ENCODE measurements at regions not wholly inside any gene's neighbourhood (a gene's known extent, or its start where the extent isn't known, plus 50 kb on each side); places are given as distances from the start of the nearest gene placed in this dataset.

GRCh38 chr4:167897116-167897515, 195.2 kb upstream of the ANXA10 start:
- peaks cover 45% of the 10 kb centered on the region for H3K4me1 Mint-ChIP-seq
- peaks cover 13% of the 10 kb centered on the region for H3K9me3 Mint-ChIP-seq
- H3K36me3 Mint-ChIP-seq: peaks cover 10% of the 10 kb centered on the region
- peak overlapping the region; percentile 92 for H3K27ac Mint-ChIP-seq
- ATAC-seq (peak; percentile 100), DNase-seq (ENCODE audit: low spot score) (peak; percentile 61)
- ChIA-PET POLR2A (no interaction called here), CTCF (no interaction called here)
- peak overlapping the region; percentile 31 for H3K4me3 Mint-ChIP-seq
- TF ChIP-seq ZNF532 (CRISPR knock-in tag; IDR thresholded peaks at IDR 0.05; ENCODE audit: borderline replicate concordance) (peak; percentile 54; the same call in 1 of the 2 replicates), STAT6 (CRISPR knock-in tag; conservative IDR thresholded peaks at IDR 0.05; ENCODE audit: low read depth) (no peak), TP53 (CRISPR knock-in tag; IDR thresholded peaks at IDR 0.05) (peak; percentile 98), JAZF1 (CRISPR knock-in tag; IDR thresholded peaks at IDR 0.05) (no peak), TEAD1 (CRISPR knock-in tag; IDR thresholded peaks at IDR 0.05) (0 out of 2 replicates have a peak, but pooled peaks have one; percentile 21), ZNF281 (CRISPR knock-in tag; IDR thresholded peaks at IDR 0.05) (no peak)
- no peaks in the 10 kb centered on the region for H3K27me3 Mint-ChIP-seq (ENCODE audit: low read depth)

GRCh38 chr4:167903291-167903721, 189.0 kb upstream of the ANXA10 start:
- CTCF ChIA-PET: no interaction called here
- POLR2A ChIA-PET: no interaction called here
- ATAC-seq: no peak
- Mint-ChIP-seq H3K4me1 (peaks cover 7% of the 10 kb centered on the region), H3K9me3 (peaks cover 26% of the 10 kb centered on the region), H3K27ac (no peak overlapping the region), H3K36me3 (peaks cover 11% of the 10 kb centered on the region), H3K27me3 (ENCODE audit: low read depth) (no peaks in the 10 kb centered on the region), H3K4me3 (no peak overlapping the region)
- DNase-seq (ENCODE audit: low spot score): no peak
- no peak for TF ChIP-seq SMAD3 (CRISPR knock-in tag; IDR thresholded peaks at IDR 0.05; ENCODE audit: borderline replicate concordance)
- no peak for TF ChIP-seq PREB (CRISPR knock-in tag; IDR thresholded peaks at IDR 0.05; ENCODE audit: borderline replicate concordance)
- TF ChIP-seq CDX4 (CRISPR knock-in tag; IDR thresholded peaks at IDR 0.05; ENCODE audit: borderline replicate concordance): no peak
- TF ChIP-seq AFF4 (CRISPR knock-in tag; IDR thresholded peaks at IDR 0.05; ENCODE audit: borderline replicate concordance): no peak
- TF ChIP-seq FOXP4 (CRISPR knock-in tag; IDR thresholded peaks at IDR 0.05): no peak
- no peak for TF ChIP-seq ELF4 (CRISPR knock-in tag; IDR thresholded peaks at IDR 0.05; ENCODE audit: low read depth)
- TF ChIP-seq ZNF416 (CRISPR knock-in tag; IDR thresholded peaks at IDR 0.05): no peak
- no peak for TF ChIP-seq SOX15 (CRISPR knock-in tag; IDR thresholded peaks at IDR 0.05)
- no peak for TF ChIP-seq NR3C1 (CRISPR knock-in tag; conservative IDR thresholded peaks at IDR 0.05; ENCODE audit: low read depth)
